Peyer's patch (tissue), 4 donors: ENCODE measurements at regions not wholly inside any gene's neighbourhood (a gene's known extent, or its start where the extent isn't known, plus 50 kb on each side); places are given as distances from the start of the nearest gene placed in this dataset.

Experiments
- CTCF ChIP-seq, 6 experiments: fragments of 450-650 bp in 4 of 6; fragments of 200-600 bp in 2 of 6; sonication (generic) in 1 of 6; IDR thresholded peaks; one replicate each; pipeline ENCODE4 v1.5.1; 2017 to 2019; ENCODE audit warnings: antibody characterized with exemption in 6 of 6, mild to moderate bottlenecking in 3 of 6, moderate library complexity in 1 of 6
- POLR2A ChIP-seq, 2 donors: fragments of 450-650 bp; IDR thresholded peaks; one replicate each; pipeline ENCODE4 v1.5.1; 2017; ENCODE audit warnings: antibody characterized with exemption in 2 of 2, mild to moderate bottlenecking in 2 of 2, moderate library complexity in 2 of 2

GRCh38 chr4:81923140-81923539 lies 450.7 kb downstream of the HNRNPD start:
- no peak for TF ChIP-seq POLR2A (IDR thresholded peaks at IDR 0.05)
- no peak for TF ChIP-seq CTCF (IDR thresholded peaks at IDR 0.05)
